Skeletal muscle satellite cell (primary cell): ENCODE measurements at regions not wholly inside any gene's neighbourhood (a gene's known extent, or its start where the extent isn't known, plus 50 kb on each side); places are given as distances from the start of the nearest gene placed in this dataset.

Experiments used
- H3K27me3 ChIP-seq: 2 replicates; pipeline ENCODE4 v1.7.0; 2013; ENCODE audit warnings: low read length; ENCODE audit not compliant: control insufficient read depth, insufficient read depth
- H3K36me3 ChIP-seq: 2 replicates; pipeline ENCODE4 v1.7.0; 2013; ENCODE audit warnings: mild to moderate bottlenecking, control low read depth, low read length; ENCODE audit not compliant: insufficient read depth
- H3K4me1 ChIP-seq: 2 replicates; pipeline ENCODE4 v1.7.0; 2013; ENCODE audit warnings: low read length; ENCODE audit not compliant: control insufficient read depth, insufficient read depth
- H3K4me2 ChIP-seq: 2 replicates; pipeline ENCODE4 v1.7.0; 2013; ENCODE audit warnings: mild to moderate bottlenecking, low read length
- H3K4me3 ChIP-seq: 2 replicates; pipeline ENCODE4 v1.7.0; 2013; ENCODE audit warnings: low read length
- H3K9ac ChIP-seq: 2 replicates; pipeline ENCODE4 v1.7.0; 2013; ENCODE audit warnings: mild to moderate bottlenecking, low read depth, low read length, moderate library complexity
- H3K9me3 ChIP-seq: replicated peaks from 2 replicates; pipeline ENCODE4 v1.7.0; 2013; ENCODE audit warnings: mild to moderate bottlenecking, control low read depth, low read length

GRCh38 chr2:51650769-51651168 lies 618.8 kb upstream of the NRXN1 start:
- no peak overlapping the region for H3K4me3 ChIP-seq
- H3K36me3 ChIP-seq = no peaks in the 10 kb centered on the region
- no peaks in the 10 kb centered on the region for H3K27me3 ChIP-seq
- H3K4me1 ChIP-seq = no peaks in the 10 kb centered on the region
- no peak overlapping the region for H3K9ac ChIP-seq
- no peak overlapping the region for H3K4me2 ChIP-seq
- H3K9me3 ChIP-seq = no peaks in the 10 kb centered on the region

GRCh38 chr2:51649366-51649765 lies 617.4 kb upstream of the NRXN1 start:
- no peak overlapping the region for H3K4me2 ChIP-seq
- no peaks in the 10 kb centered on the region for H3K9me3 ChIP-seq
- no peaks in the 10 kb centered on the region for H3K27me3 ChIP-seq
- H3K9ac ChIP-seq = no peak overlapping the region
- no peak overlapping the region for H3K4me3 ChIP-seq
- no peaks in the 10 kb centered on the region for H3K4me1 ChIP-seq
- H3K36me3 ChIP-seq = no peaks in the 10 kb centered on the region

GRCh38 chr2:51638811-51639210 lies 606.9 kb upstream of the NRXN1 start:
- H3K4me3 ChIP-seq = no peak overlapping the region
- no peak overlapping the region for H3K4me2 ChIP-seq
- no peak overlapping the region for H3K9ac ChIP-seq
- no peaks in the 10 kb centered on the region for H3K27me3 ChIP-seq
- H3K4me1 ChIP-seq = no peaks in the 10 kb centered on the region
- no peaks in the 10 kb centered on the region for H3K9me3 ChIP-seq
- no peaks in the 10 kb centered on the region for H3K36me3 ChIP-seq

- no peaks in the 10 kb centered on the region for H3K9me3 ChIP-seq
- H3K36me3 ChIP-seq = no peaks in the 10 kb centered on the region
- H3K4me1 ChIP-seq = no peaks in the 10 kb centered on the region
- H3K4me2 ChIP-seq = no peak overlapping the region
- H3K4me3 ChIP-seq = no peak overlapping the region
- H3K9ac ChIP-seq = no peak overlapping the region
- no peaks in the 10 kb centered on the region for H3K27me3 ChIP-seq
Measured at GRCh38 chr2:51633073-51633472, 601.1 kb upstream of the NRXN1 start.

GRCh38 chr2:51629406-51629805 lies 597.5 kb upstream of the NRXN1 start:
- H3K27me3 ChIP-seq = no peaks in the 10 kb centered on the region
- H3K36me3 ChIP-seq = no peaks in the 10 kb centered on the region
- H3K4me2 ChIP-seq = no peak overlapping the region
- no peak overlapping the region for H3K4me3 ChIP-seq
- H3K9ac ChIP-seq = no peak overlapping the region
- no peaks in the 10 kb centered on the region for H3K4me1 ChIP-seq
- H3K9me3 ChIP-seq = no peaks in the 10 kb centered on the region

GRCh38 chr2:51628917-51629316 lies 597.0 kb upstream of the NRXN1 start:
- H3K36me3 ChIP-seq = no peaks in the 10 kb centered on the region
- no peaks in the 10 kb centered on the region for H3K9me3 ChIP-seq
- H3K27me3 ChIP-seq = no peaks in the 10 kb centered on the region
- no peak overlapping the region for H3K9ac ChIP-seq
- no peak overlapping the region for H3K4me3 ChIP-seq
- H3K4me1 ChIP-seq = no peaks in the 10 kb centered on the region
- H3K4me2 ChIP-seq = no peak overlapping the region

GRCh38 chr2:51624995-51625394 lies 593.1 kb upstream of the NRXN1 start:
- Histone ChIP-seq H3K9ac (no peak overlapping the region), H3K36me3 (no peaks in the 10 kb centered on the region), H3K27me3 (no peaks in the 10 kb centered on the region), H3K4me2 (no peak overlapping the region), H3K9me3 (no peaks in the 10 kb centered on the region), H3K4me1 (no peaks in the 10 kb centered on the region), H3K4me3 (no peak overlapping the region)

- Histone ChIP-seq H3K9ac (no peak overlapping the region), H3K9me3 (no peaks in the 10 kb centered on the region), H3K4me3 (no peak overlapping the region), H3K27me3 (no peaks in the 10 kb centered on the region), H3K4me2 (no peak overlapping the region), H3K36me3 (no peaks in the 10 kb centered on the region), H3K4me1 (no peaks in the 10 kb centered on the region)
Measured at GRCh38 chr2:51620796-51621195, 588.9 kb upstream of the NRXN1 start.

GRCh38 chr2:51619961-51620360 lies 588.0 kb upstream of the NRXN1 start:
- Histone ChIP-seq H3K4me3 (no peak overlapping the region), H3K9me3 (no peaks in the 10 kb centered on the region), H3K4me2 (no peak overlapping the region), H3K27me3 (no peaks in the 10 kb centered on the region), H3K36me3 (no peaks in the 10 kb centered on the region), H3K4me1 (no peaks in the 10 kb centered on the region), H3K9ac (no peak overlapping the region)

GRCh38 chr2:51612387-51612786 lies 580.5 kb upstream of the NRXN1 start:
- H3K36me3 ChIP-seq = no peaks in the 10 kb centered on the region
- H3K4me2 ChIP-seq = no peak overlapping the region
- H3K9ac ChIP-seq = no peak overlapping the region
- no peak overlapping the region for H3K4me3 ChIP-seq
- no peaks in the 10 kb centered on the region for H3K4me1 ChIP-seq
- peaks cover 4% of the 10 kb centered on the region for H3K9me3 ChIP-seq
- no peaks in the 10 kb centered on the region for H3K27me3 ChIP-seq

- Histone ChIP-seq H3K27me3 (no peaks in the 10 kb centered on the region), H3K4me3 (no peak overlapping the region), H3K4me1 (no peaks in the 10 kb centered on the region), H3K36me3 (no peaks in the 10 kb centered on the region), H3K9ac (no peak overlapping the region), H3K4me2 (no peak overlapping the region), H3K9me3 (no peaks in the 10 kb centered on the region)
Measured at GRCh38 chr2:51601706-51602105, 569.8 kb upstream of the NRXN1 start.

GRCh38 chr2:51597086-51597485 lies 565.2 kb upstream of the NRXN1 start:
- H3K9me3 ChIP-seq = peaks cover 3% of the 10 kb centered on the region
- no peaks in the 10 kb centered on the region for H3K4me1 ChIP-seq
- no peak overlapping the region for H3K4me2 ChIP-seq
- no peak overlapping the region for H3K9ac ChIP-seq
- no peak overlapping the region for H3K4me3 ChIP-seq
- no peaks in the 10 kb centered on the region for H3K36me3 ChIP-seq
- H3K27me3 ChIP-seq = no peaks in the 10 kb centered on the region
